ENCODE measurements at regions not wholly inside any gene's neighbourhood (a gene's known extent, or its start where the extent isn't known, plus 50 kb on each side); places are given as distances from the start of the nearest gene placed in this dataset.

DNA sequence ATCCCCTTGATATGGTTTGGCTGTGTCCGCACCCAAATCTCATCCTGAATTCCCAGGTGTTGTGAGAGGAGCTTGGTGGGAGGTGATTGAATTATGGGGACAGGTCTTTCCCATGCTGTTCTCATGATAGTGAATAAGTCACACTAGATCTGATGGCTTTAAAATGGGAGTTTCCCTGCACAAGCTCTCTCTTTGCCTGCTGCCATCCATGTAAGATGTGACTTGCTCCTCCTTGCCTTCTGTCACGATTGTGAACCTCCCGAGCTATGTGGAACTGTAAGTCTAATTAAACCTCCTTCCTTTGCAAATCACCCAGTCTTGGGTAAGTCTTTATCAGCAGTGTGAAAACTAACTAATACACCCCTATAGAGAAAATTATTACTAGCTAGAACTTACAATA is 959.5 kb upstream of the ADGRL2 start:
- POLR2A ChIA-PET = no interaction called here
- CTCF ChIA-PET = no interaction called here
- H3K9me3 Mint-ChIP-seq = peaks cover 13% of the 10 kb centered on the region
- TF ChIP-seq, protein P1, sequence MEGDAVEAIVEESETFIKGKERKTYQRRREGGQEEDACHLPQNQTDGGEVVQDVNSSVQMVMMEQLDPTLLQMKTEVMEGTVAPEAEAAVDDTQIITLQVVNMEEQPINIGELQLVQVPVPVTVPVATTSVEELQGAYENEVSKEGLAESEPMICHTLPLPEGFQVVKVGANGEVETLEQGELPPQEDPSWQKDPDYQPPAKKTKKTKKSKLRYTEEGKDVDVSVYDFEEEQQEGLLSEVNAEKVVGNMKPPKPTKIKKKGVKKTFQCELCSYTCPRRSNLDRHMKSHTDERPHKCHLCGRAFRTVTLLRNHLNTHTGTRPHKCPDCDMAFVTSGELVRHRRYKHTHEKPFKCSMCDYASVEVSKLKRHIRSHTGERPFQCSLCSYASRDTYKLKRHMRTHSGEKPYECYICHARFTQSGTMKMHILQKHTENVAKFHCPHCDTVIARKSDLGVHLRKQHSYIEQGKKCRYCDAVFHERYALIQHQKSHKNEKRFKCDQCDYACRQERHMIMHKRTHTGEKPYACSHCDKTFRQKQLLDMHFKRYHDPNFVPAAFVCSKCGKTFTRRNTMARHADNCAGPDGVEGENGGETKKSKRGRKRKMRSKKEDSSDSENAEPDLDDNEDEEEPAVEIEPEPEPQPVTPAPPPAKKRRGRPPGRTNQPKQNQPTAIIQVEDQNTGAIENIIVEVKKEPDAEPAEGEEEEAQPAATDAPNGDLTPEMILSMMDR (IDR thresholded peaks at IDR 0.05) = no peak
- no peaks in the 10 kb centered on the region for H3K4me1 Mint-ChIP-seq
- H3K27me3 Mint-ChIP-seq = no peaks in the 10 kb centered on the region
- no peaks in the 10 kb centered on the region for H3K36me3 Mint-ChIP-seq (ENCODE audit: low read depth)
- H3K4me3 Mint-ChIP-seq = no peak overlapping the region
- DNase-seq (no peak), ATAC-seq (ENCODE audit: low read depth) (no peak)
- intact Hi-C loops (cut with micrococcal nuclease) = no loop called here
- no peak overlapping the region for H3K27ac Mint-ChIP-seq

DNA sequence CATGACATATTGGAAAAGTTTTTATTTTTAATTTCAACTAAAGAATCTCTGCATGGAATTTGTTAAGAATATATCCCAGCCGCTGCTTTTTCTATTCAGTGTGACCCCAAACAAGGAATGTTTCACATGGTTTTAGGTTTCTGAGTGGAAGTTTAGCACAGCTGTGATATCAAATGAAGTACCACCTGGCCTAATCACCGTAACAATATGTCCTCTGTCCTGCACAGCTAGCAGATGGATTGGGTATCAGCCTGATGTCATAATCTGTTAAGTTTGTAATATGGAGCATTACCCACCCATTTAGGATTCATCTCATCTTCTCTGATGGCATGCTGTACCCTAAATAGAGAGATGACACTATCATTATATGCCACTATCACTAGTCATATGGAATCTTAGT is 963.7 kb upstream of the ADGRL2 start:
- intact Hi-C loops (cut with micrococcal nuclease) = no loop called here
- Mint-ChIP-seq H3K27ac (no peak overlapping the region), H3K36me3 (ENCODE audit: low read depth) (no peaks in the 10 kb centered on the region), H3K4me3 (no peak overlapping the region), H3K4me1 (no peaks in the 10 kb centered on the region), H3K27me3 (no peaks in the 10 kb centered on the region), H3K9me3 (peaks cover 11% of the 10 kb centered on the region)
- no peak for ATAC-seq (ENCODE audit: low read depth)
- DNase-seq = no peak
- ChIA-PET CTCF (no interaction called here), POLR2A (no interaction called here)
- TF ChIP-seq, protein P1 (IDR thresholded peaks at IDR 0.05) = no peak

DNA sequence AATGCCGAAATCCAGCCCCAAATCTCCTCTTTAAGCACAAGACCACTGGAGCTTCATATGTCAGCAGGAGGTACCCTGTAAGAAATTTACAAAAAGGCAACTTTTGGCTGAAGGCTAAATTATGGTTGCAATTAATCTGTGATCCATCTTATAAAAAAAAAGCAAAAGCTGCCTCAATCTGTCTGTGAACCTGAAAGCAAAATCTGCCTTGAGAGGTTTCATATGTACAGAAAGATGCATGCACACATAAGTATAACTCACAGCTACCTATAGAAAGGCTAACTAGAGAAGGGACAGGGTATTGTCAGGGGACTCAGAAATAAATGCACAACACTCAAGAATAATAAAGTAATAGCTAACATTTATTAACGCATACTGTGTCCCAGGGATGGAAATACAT is 964.2 kb upstream of the ADGRL2 start:
- Mint-ChIP-seq H3K9me3 (peaks cover 6% of the 10 kb centered on the region), H3K27ac (no peak overlapping the region), H3K27me3 (no peaks in the 10 kb centered on the region), H3K36me3 (ENCODE audit: low read depth) (no peaks in the 10 kb centered on the region), H3K4me3 (no peak overlapping the region), H3K4me1 (no peaks in the 10 kb centered on the region)
- ChIA-PET CTCF (no interaction called here), POLR2A (no interaction called here)
- TF ChIP-seq, protein P1 (IDR thresholded peaks at IDR 0.05) = no peak
- intact Hi-C loops (cut with micrococcal nuclease) = no loop called here
- DNase-seq (no peak), ATAC-seq (ENCODE audit: low read depth) (no peak)

DNA sequence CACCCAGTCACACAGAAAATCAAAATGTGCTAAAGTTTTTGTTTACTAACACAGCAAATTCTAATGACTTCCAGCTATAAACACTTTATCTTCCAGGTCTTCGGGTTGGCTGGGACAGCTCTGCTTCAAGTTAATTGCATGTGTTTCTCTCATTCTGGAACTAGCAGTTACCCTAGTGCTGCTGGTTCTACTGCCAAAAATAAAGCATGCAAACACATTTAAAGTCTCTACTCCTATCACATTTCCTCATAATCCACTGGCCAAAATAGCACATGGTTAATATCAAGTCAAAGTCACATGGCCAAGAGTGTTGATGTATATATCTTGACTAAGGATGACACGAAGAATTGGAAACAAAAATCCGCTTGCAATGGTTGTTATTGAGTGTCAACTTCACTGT is 973.1 kb upstream of the ADGRL2 start:
- intact Hi-C loops (cut with micrococcal nuclease) = no loop called here
- Mint-ChIP-seq H3K4me3 (no peak overlapping the region), H3K27ac (no peak overlapping the region), H3K9me3 (no peaks in the 10 kb centered on the region), H3K27me3 (no peaks in the 10 kb centered on the region), H3K4me1 (no peaks in the 10 kb centered on the region), H3K36me3 (ENCODE audit: low read depth) (no peaks in the 10 kb centered on the region)
- CTCF ChIA-PET = no interaction called here
- ATAC-seq (ENCODE audit: low read depth) (no peak), DNase-seq (no peak)
- POLR2A ChIA-PET = no interaction called here
- TF ChIP-seq, protein P1 (IDR thresholded peaks at IDR 0.05) = no peak

DNA sequence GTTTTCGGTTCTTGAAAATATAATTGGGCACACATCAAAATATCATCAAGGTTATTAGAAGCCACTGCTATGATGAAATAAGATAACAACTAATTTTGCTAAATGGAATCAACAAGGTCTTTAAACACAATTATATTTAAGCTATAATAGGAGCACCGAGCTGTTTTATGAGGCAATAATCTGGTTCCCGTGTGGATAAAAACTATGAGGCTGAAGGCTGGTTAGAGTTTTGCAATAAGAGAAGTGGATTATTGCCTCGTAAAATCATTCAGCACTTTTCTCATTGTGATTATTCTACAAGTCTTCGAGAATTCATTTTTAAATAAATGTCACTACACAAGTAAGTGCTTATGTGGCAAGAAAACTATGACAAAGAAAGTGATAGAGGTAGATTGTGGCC is 975.7 kb upstream of the ADGRL2 start:
- ChIA-PET POLR2A (no interaction called here), CTCF (no interaction called here)
- Mint-ChIP-seq H3K36me3 (ENCODE audit: low read depth) (no peaks in the 10 kb centered on the region), H3K4me3 (no peak overlapping the region), H3K27me3 (no peaks in the 10 kb centered on the region), H3K9me3 (no peaks in the 10 kb centered on the region), H3K27ac (no peak overlapping the region), H3K4me1 (no peaks in the 10 kb centered on the region)
- DNase-seq (no peak), ATAC-seq (ENCODE audit: low read depth) (no peak)
- intact Hi-C loops (cut with micrococcal nuclease) = no loop called here
- TF ChIP-seq, protein P1 (IDR thresholded peaks at IDR 0.05) = no peak
